ENCODE measurements at regions not wholly inside any gene's neighbourhood (a gene's known extent, or its start where the extent isn't known, plus 50 kb on each side); places are given as distances from the start of the nearest gene placed in this dataset.

DNA sequence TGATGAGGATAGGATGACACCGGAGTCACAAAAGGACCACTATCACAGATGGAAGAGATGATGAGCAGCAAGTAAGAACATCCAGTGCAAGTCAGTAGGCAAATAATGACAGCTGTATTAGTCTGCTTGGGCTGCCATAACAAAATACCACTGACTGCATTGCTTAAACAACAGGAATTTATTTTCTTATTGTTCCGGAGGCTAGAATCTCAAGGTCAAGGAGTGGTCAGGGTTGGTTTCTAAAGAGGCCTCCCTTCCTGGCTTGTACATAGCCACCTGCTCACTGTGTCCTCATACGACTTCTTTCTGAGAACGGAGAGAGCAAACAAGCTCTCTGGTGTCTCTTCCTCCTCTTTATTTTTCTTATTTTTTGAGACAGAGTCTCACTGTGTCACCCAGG, 380.7 kb downstream of the PLOD2 start:
- no peak for DNase-seq

DNA sequence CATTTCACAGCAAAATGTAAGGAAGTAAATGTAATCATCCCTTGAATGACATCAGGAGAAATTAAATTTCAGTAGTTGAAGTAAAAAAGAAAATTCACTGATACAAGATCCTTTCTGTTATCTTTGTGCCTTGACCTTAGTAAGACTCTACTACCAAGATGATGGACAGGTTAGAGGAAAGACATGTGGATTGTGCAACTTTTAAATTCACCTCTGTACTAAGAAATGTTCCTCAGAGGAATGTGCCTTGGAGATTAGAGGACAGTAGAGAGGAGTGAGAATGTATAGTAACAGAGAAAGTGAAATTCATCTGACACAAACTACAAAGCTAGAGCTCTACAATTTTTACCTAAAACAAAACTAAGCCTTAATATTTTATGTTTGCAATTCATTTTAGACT, 375.3 kb downstream of the PLOD2 start:
- DNase-seq, result no peak

DNA sequence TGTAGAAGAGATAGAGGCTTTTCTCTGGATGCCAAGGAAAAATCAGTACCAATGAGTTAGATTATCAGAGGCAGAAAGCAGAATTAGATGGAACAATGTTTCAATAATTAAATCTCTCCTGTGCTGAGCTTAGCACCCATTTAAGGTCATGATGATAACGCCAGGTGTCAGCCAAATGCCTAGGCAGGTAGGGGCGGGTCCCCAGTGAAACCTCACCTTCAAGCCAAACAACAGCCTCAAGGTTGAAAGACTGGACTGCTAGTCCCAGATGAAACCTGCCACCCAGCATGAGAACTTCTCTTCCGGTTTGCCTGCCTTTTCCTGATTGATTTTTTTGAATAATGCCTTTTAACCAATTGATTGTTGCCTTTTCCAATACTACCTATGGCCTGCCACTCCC, 363.0 kb downstream of the PLOD2 start:
- no peak for DNase-seq

DNA sequence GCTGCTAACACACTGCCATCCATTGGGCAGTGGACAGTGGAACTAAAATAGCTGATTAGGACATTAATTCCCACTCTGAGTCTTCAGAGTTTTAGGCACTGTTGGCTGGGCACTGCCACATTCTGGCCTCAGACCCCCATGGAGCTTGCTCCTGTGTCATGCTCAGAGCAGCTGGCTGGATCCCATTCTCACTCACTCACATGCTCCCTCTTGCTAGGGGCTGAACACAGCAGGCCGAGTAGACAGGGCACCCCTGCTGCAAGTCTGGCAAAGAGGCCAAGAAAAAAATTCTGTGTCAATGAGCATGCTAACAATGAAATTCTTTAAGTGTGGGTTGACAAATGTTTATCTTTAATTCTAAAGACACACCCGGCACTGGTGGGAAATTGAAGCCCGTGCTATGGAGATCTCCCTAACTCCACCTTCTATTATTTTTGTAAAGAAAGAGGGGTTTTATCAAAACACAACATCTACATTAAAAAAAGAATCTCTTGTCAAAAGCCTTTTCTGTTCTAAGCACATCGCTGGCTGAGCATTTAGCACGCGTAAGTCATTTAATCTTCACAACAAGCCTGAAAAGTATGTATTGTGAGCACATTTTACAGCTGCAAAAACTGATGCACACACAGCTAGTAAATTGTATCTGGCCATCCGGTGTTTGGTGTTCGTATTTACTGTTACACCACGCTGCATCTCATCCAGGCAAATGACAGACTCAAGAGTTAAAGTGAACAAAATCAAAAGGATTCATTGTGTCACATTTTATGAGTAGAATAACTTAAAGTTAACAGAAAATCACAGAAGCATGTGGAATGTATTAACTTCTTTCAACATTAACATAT, 362.1 kb downstream of the PLOD2 start:
- no peak for DNase-seq

DNA sequence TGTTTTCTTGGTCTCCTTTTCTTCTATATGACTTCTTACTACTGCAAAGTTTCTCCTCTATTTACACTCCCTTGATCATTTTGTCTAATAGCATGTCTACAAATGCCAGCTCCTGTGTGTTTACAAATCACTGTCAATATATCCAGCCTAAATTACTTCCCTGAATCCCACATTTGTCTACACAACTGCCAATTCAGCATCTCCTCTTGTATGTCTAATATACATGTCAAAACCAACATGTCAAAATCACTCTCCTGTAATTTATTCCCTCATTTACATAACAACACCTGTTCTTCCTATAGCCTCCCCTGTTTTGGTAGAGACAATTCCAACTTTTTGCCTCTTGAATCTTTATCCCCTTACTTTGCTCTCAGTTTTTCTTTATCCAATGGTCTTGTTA, 359.3 kb downstream of the PLOD2 start:
- no peak for DNase-seq

DNA sequence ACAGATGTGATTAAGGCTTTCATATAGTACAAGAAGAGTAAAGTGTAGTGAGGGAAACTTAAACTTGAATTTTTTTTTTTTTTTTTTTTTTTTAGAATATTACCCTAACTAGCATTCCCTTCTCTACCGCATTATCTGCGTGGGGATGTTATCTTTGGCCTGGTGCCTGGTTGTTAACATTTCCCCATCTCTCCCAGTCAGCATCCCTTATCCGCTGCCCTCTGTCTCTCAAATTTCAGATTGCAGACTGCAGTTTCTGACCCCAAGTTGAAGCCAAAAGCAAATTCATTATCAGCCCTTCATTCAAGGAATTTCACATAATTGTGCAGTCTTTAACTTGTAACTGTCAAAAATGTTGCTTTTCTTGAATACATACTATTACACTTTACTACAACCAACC, 353.0 kb downstream of the PLOD2 start:
- DNase-seq, result no peak

DNA sequence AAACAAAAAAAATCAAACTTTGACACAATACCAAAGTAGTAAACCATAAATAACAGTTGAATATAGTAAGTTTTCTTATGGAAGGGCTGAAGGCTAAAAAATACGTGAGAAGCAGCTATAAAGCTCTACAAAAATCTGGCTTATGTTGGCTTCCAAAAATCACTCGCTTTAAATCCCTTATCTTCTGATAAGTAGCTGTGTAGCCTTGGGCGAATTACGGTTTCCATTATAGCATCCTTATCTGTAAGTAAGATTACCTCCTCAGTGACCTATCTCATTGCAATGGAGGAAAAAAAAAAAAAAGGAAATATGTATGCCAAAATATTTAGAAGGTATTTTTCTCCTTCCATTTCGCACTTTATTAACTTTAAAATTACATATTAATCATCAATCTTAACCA, 348.6 kb downstream of the PLOD2 start:
- DNase-seq, result no peak

DNA sequence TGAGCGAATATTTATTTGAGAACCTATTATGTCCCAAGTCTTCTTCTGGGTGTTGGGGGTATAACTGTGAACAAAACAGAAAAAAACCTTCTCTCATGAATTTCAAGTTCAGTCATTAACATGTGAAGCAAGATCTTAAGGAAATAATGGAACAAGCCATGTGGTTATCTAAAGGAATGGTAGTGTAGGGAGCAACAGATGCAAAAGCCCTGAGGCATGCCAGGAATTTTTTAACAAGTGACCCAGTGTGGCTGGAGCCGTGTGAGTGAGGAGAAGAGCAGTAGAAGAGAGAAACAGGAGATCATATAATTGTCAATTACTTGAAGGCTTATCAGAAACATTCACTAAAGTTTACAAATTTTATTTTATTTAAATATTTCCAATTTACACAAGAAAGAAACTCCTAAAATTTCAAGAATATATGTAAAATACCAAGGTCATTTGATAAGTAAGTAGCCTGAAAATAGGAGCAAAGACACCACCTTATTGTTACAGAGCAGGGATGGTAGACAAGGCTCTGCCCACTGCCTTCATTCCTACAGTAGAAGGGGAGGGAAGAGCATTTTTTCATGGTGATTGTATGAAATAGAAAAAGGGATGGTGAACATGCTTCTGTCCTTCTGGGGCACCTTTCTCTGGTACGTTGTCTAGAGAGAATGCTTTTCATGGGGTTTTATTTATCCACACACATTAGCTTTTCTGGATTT, 345.1 kb downstream of the PLOD2 start:
- DNase-seq, result no peak

DNA sequence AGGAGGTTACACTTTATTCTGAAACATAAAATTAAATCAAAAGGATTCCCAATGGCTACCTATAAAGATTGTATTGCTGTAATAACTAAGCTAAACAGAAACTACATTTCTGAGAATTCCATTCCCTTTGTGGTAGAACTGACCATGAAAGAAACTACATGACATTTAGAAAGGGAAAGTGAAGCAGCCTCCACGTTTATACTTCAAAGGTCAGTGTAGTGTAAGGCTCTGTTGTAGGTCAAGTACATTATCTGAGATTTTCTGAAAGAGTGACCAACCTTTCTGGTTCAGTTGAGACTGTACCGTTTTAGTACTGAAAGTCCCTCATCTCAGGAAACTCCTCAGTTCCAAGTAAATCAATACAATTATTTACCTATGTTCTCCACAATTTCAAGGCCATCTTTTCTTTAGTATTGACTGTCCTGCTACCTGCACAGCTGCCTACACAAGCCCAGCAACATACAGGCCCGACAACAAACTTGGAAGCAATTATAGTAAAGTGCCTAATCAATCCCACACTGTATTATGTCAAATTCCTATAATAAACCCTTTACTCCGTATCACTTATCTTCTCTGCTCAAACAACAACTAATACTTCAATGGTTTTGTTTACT, 343.0 kb downstream of the PLOD2 start:
- no peak for DNase-seq

DNA sequence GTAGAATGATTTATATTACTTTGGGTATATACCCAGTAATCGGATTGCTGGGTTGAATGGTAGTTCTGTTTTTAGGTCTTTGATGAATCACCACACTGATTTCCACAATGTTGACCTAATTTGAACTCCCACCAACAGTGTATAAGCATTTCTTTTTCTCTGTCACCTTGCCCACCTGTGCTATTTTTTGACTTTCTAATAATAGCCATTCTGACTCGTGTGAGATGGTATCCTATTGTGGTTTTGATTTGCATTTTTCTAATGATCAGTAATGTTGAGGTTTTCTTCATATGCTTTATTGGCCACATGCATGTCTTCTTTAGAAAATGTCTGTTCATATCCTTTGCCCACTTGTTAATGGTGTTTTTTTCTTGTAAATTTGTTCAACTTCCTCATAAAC, 340.8 kb downstream of the PLOD2 start:
- no peak for DNase-seq

DNA sequence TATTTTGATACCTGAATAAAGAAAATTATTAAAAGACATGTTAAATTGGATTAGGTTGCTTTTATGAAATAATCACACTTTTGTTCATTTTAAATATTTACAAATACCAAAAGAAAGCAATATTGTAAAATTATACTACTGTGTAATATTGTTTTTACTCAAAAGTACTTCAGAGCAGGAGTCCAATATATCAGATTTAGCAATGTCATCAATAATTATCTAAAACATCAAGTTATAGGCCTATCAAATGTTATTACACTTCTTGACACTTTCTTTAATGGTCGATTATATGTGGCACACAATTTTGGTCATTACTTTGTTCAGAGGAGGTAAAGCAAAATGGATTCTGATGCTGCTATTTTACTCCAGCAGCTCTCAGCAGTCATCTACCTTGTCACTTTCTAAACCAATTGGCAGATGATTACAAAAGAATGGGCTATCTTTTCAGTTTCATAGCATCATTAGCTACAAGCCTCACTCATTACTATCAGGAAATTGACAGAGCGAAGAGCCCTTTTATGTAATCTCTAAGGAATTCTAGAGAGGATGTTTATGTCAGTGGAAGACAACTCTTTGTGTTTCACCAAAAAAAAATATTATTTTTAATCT, 318.6 kb downstream of the PLOD2 start:
- no peak for DNase-seq

DNA sequence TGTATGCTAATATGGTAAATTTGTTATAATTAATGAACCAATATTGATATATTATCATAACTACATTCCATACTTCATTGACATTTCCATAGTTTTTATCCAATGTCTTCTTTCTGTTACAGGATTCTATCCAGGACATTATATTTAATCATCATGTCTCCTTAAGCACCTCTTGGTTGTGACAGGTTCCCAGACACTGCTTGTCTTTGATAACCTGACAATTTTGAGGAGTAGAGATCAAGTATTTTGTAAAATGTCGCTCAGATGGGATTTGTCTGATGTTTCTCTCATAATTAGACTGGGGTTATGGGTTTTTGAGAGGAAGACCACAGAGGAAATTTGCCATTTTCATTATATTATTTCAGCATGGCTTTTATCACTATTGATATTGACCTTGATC, 317.4 kb downstream of the PLOD2 start:
- no peak for DNase-seq

DNA sequence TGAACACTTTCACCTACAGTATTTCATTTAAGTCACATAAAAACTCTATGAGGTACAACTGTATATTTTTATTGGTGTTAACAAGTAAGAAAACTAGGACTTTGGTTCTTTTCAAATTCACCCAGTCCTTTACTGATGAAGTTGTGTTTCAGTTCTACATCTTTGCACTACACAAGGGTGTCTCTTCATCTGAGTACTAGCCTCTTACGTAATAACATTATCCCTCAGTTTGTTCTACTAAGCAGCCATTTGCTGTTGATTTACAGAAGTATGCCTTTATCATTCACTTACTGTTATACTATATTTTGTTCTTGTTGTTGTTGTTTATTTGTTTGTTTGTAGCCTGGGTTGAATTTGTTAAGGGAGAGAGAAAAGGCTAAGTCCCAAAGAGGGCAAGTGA, 311.9 kb downstream of the PLOD2 start:
- DNase-seq, result peak in 1 of 2 experiments; percentile 3

DNA sequence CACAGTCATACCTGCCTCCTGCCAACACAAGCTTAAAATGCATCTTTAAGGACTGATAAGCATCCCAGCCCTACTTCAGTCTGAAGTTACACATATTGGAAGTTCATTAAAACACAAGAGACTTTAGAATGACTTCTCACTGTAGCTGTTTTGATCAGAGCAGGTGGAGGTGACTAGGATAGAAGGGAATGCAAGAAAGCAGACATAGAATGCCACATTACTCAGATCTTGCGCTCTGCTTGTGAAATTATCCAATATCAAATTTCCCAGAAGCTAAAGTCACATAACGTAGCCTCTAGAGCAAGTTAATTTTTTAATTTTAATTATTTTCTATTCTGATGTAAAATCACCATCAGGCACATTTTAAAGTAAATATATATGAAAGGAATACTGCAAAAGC, 306.5 kb downstream of the PLOD2 start:
- no peak for DNase-seq

DNA sequence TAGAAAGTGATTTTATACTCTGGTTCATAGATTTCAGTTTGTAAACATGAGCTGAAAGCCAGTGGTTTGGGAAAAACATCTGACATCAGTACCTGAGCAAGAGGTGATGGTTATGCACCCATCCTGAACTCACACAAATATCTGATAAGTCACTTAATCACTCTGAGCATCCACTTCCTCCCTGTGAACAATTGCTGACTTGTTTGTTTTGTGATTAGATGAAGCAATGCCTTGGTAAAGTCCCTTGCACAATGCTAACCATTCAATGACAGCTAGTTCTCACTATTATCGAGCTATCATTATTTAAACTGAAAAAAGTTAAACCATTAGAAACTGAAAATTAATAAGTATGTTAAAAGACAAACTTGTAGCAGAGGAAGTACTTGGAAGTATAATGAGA, 303.0 kb downstream of the PLOD2 start:
- DNase-seq, result no peak

DNA sequence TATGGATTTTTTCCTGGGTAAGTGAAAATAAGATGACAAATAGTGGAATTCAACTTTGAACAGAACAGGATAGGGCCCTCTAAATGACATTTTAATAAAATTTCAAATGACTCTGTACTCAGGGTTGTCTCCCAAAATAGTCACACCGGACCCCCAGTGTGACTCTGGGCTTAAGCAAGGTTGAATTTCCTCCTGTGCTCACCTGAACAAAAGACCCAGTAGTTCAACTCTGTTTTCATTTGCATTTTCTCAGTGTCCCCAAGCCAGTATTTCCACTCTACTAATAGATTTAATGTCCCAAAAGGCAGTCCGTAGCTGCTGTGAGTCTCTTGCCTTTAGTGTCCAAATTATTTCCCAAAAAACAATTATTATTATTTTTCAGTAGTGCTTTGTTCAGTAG, 296.6 kb downstream of the PLOD2 start:
- DNase-seq, result no peak

DNA sequence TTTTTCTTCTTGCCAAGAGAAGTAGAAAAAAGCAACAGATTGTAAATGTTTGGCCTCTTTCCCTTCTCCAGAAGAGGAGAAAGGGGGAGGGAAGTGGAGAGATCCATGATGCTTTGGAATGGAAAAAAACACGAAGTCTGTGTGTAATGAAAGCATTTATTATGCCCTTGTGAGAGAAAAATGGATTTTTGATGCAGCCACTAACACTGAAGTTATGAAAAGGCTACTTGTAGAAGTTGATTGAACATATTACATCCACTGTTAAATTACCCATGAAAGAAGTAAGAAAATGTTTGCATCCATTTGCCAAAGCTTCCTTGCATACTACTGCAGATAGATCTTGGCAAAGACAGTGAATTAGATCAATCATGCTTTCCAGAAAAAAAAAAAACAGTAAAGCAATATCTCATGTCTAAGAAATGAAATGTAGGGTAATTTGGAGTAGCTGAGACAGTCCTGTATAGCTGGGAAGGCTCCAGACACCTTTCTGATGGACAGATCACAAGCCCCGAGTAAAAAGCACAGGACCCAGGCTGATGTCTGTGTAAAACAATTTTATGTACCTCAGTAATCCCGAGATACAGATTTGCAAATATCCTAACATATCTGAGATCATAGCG, 295.5 kb downstream of the PLOD2 start:
- DNase-seq, result no peak

DNA sequence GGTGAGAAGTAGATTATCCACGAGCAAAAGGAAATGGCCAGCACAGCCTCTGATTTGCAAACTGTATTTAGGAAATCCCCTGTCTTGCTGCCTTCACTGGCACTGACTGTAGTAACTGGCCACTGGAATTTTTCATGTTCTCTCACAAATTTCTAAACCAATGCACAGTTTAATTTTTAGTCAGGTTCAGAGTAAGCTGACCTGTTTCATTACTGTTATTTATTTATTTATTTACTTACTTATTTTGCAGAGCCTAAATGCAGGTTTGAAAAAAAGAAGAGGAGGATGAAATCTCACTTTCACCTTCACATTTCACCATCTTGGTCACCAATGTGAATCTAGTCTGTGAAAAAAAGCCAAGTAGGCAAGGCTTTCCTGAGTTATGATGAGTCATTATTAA, 291.0 kb downstream of the PLOD2 start:
- no peak for DNase-seq

DNA sequence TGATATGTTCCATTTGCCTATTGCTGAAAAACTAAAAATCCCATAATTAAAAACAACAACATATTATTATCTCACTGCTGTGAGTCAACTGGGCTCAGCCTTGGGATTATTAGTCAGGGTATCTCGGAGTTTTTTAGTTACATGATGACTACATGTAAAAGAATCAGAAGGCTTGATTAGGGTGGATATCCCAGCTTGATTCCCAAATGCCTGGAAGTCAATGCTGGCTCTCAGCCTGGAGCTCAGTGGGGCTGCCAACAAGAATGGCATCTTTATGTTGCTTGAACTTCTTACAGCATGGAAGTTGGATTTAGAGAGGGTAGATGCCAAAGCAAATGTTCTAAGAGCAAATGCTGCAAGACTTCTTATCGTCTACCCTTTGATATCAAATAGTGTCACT, 278.5 kb downstream of the PLOD2 start:
- no peak for DNase-seq

DNA sequence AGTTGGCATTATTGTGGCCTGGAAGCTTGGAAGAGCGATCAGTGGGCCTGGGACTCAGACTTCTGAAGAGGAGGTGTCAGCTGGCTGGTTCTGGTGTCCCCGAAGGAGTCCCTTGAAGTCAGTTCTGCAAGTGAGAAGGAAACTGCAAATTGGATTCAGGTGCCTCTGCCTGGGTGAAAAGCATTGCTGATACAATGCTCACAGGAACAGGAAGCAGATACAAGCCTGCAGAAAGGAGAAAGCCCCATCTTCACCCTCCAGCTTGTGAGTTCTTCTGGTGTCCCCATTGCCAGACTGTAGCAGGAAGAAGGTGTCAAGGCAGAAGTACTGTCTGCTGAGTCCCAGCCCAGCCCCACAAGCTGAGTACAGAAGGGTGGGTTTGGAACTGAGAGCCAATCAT, 271.3 kb downstream of the PLOD2 start:
- no peak for DNase-seq

DNA sequence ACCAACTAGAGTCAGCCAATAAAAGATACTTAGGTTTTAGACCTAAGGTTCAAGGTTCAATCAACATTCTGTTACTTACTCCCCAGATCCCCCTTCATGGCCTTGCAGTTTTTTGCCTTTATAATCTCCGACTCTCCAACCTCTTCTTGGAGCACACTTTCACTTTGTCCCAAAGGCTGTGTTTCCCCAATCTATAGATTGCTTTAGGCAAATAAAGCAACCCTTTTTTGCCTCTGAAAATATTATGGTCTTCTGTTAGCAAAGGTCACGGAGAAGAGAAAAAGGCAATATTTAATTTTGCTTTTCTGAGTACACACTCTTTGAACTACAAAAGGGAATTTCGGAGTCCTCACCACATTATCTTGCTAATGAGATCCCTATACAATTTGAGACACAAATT, 268.1 kb downstream of the PLOD2 start:
- no peak for DNase-seq

DNA sequence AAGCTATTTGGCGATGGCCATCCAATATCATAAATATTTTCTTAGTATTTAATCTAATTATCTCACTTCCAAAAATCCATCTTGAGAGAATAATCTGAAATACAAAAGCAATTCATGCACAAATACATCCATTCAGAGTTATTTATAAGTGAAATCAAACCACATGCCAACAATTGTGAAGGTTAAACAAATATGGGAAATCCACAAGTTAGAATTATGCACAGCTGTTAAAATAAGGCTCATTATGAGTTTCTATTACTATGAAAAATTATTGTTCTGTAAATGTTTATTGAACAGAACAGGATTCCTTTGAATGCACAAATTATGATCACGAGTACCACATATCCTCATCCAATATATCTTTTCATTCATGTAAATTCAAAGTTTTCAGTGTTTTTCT, 267.7 kb downstream of the PLOD2 start:
- DNase-seq, result no peak

DNA sequence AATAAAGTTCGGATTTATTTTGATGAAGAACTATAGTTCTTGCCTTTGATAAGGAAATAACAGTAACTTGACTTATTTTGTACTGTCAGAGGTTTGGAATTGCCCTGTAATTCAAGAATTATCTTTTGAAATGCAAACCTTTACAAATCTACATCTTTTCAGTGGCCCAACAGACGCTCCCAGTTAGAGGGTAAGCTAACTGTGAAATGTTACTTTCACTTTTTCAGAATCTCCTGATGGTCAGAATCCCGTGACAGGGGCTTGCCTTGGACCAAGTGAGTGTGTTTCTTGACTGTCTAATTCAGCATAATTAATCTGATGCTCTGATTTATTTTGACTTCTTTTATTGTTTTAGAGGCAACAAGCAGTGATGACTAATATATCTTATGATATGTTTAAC, 262.5 kb downstream of the PLOD2 start:
- no peak for DNase-seq

Measured in AML-193 (cell line).